ENCODE measurements at regions not wholly inside any gene's neighbourhood (a gene's known extent, or its start where the extent isn't known, plus 50 kb on each side); places are given as distances from the start of the nearest gene placed in this dataset.

DNA sequence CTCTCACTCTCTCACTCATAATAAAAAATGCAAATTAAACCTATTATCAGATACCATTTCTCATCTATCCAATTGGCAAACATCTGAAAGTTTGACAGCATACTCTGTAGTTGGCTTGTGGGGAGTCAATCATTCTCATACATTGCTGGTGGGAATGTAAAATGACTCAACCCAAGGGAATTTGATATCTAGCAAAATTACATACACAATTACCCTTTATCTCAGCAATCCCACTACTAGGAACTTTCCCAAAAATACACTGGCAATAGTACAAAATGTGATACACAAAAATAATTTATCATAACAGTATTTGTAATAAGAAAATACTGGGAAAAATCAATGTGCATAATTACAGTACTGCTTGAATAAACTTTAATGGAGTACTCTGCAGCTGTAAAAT, 731.3 kb downstream of the DTWD2 start:
- no peak for DNase-seq

DNA sequence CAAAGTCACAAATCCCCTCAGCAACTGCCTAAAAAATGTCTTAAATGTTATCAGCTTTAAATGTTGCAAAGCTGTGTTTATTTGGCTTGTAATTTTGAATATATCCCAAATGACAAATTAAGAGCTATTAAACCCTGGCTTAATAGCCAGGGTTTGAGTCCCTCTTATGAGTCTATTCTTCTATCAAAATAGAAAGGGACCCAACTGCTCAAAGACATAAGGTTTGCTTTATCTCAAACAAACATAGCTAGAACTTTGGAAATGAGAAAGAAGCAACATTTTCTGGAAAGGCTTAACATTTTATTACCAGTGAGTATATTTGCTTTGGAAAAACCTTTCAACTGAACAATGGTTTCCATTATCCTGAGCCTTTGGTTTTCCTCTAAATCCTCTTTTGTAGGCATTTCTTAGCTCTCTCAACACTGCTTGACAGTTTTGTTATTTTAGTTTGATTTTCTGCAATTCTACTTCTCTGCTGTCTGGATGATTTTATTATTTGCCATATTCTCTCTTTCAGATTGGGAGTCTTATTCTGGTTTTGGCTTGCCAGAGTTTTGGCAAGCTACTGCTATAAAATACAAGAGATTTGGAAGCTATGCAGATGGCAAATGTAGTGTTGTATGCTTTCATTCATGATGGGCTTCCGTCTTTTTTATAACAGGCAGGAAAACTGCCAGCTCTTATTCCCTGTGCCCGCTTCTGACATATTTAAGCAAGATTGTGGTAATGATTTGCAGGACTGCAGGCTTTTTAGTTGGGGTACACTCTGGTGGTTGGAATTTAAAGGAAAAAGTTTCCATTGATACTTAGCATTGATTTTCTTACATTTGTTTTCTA, 734.9 kb downstream of the DTWD2 start:
- DNase-seq = no peak

DNA sequence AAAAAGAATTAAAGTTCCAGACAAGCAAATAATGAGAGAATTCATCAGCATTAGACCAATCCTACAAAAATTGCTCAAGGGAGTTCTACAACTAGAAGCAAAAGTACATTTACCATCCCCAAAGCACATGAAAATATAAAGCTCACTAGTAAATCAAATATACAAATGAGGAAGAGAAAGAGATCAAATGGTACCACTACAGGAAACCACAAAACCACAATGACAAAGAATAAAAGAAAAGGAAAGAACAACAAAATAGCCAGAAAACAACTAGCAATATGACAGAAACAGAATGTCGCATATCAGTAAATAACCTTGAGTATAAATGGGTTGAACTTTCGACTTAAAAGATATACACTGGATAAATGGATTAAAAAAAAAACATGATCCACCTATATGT, 739.0 kb downstream of the DTWD2 start:
- no peak for DNase-seq

DNA sequence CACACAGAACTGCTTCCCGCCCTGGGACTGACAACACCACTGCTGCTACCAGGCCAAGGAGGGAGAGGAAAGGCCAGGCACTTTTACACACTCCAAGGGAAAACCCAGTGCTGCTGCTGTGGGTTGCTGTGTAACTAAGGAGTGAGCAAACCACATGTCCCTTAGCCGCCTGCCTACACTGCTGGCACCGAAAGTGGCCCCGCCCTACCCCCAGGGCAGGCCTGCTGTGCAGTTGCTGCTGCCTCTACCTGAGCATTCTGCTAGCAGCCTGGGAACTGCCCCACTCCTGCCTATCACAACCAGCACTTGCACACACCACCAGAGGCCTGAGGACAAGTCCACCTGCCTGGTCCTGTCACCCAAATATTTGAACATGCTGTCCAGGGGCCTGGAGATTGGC, 740.9 kb downstream of the DTWD2 start:
- DNase-seq = no peak

- DNase-seq = no peak
These were observed 744.7 kb downstream of the DTWD2 start for GRCh38 chr5:118243613-118244012.

DNA sequence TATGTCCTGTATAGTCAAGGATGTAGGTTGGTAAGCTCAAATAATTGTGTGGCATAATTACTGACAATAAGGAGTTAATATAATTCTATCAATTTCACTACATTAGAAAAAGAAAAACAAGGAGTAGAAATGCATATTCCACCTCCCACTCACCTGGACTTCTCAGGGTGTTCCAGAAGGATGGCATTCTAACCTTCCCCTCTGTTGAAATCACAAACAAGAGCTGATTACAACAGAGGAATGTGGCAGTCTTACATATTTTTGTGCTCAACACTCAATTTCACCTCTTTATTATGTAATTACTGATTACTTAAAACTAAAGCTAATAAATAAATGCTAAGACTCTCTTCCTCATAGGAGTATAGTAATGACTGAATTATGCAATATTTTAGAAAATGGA, 745.3 kb downstream of the DTWD2 start:
- no peak for DNase-seq

DNA sequence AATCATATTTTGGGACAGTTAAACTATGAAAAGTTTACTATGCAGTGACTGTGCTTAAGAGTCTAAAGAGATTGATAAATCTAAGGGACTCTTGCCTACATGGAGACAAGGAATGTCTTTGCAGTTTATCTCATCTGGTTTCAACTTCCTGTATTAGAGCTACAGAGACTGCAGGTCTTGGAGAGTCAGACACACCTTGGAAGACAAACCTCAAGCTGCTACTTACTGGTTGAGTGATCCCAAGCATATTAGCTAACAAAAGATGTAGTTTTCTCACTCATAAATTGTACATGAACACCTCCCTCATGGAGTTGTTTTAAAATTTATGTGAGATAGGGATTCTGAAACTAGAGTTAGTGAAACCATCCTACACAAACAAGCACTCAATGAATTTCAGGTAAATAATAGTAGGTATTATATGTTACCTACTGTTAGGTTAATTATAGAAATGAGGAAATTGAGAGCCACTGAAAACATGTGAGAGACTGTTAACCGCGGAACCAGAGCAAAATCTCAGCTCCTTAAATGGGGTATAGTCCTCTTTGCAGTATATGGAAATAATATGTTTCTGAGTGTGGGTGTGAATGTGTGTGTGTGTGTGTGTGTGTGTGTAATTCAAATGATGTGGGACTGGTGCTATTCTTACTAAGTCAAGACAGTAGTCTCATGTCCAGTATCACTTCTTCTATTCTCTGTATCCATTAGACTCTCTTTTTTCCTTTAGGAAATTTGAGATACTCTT, 752.1 kb downstream of the DTWD2 start:
- no peak for DNase-seq

- no peak for DNase-seq
These were observed 754.7 kb downstream of the DTWD2 start for GRCh38 chr5:118233606-118234005.

DNA sequence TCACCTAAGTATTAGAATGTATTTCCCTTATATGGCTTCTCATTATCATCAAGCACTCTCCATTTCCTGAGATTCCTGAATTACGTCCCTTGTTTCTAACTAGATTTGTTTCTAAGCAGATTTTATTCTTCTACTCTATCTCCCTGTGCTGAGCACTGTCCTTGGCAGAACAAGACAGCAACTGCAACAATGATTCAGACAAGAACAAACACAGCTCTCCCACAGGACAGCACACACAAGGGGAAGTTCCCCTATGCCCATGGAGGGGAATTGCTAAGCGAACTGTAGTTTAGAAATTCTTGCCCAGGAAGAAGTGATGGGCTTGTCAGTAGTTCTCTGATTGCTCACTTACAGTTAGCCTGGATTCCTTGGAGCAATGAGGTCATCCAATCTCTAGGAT, 759.9 kb downstream of the DTWD2 start:
- DNase-seq = no peak

GRCh38 chr5:118224546-118224945, 763.8 kb downstream of the DTWD2 start:
- no peak for DNase-seq

- no peak for DNase-seq
These were observed 767.7 kb downstream of the DTWD2 start for GRCh38 chr5:118220556-118221195.

GRCh38 chr5:118211606-118212005, 776.7 kb downstream of the DTWD2 start:
- no peak for DNase-seq

DNA sequence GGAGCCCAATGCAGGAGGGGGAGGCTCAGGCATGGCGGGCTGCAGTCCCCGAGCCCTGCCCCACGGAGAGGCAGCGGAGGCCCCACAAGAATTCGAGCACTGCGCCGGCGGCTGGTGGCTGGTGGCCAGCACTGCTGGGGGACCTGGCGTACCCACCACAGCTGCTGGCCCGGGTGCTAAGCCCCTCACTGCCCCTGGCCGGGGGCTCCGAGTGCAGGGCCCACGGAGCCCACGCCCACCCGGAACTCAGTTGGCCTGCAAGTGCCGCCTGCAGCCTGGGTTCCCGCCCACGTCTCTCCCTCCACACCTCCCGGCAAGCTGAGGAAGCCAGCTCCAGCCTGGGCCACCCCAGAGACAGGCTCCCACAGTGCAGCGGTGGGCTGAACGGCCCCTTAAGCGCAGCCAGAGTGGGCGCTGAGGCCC, 780.3 kb downstream of the DTWD2 start:
- DNase-seq = no peak

DNA sequence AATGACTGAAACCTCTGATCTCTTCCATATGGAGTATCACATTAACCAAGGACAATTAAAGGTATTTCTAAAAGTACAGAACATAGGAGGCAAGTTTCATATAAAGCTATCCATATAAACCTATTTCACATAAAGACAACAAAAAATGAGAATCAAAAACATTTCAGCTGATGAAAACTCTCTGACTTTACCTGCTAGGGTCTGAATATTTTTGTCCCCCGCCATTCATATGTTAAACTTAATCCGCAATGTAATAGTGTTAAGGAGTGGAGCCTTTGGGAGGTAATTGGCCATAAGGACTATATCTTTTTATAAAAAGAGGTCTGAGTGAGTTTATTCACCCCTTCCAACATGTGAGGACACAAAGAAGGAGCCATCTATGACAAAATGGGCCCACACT, 788.5 kb downstream of the DTWD2 start:
- DNase-seq = no peak

DNA sequence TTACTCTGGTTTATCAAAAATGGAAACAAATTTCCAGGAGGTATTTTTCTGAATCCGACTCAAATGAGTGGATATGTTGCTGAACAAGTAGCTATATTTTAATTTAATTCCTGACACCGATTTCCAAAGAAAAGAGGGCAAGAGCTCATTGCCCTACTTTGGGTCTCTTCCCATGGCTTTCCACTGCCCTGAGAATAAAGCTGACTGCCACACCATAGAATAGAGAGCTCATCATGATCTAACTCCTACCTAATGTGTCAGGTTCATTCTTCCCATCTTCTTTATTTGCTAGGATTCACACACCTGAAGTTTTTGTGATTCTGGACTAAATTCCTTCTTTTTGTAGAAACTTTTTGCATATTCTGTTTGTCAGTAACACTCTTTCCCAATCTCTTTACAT, 792.1 kb downstream of the DTWD2 start:
- no peak for DNase-seq

DNA sequence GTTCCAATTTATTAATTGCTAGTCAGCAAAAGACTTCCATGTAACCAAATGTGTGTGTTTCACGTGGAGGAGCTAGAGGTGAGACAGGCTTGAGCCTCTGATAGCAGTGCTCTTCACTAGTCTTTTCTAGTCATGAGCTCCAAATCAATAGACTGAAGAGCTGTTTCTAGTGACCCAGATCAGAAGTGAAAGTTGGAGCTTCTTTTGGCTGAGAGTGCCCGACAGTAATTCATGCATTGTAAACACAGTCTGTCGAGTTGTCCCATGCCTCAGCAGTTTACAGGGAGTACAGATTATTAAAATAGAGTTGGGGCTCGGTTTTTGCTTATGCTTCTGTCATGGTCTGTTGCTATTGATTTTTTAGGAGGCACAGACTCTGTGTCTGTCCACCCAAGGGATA, 793.1 kb downstream of the DTWD2 start:
- DNase-seq = no peak

DNA sequence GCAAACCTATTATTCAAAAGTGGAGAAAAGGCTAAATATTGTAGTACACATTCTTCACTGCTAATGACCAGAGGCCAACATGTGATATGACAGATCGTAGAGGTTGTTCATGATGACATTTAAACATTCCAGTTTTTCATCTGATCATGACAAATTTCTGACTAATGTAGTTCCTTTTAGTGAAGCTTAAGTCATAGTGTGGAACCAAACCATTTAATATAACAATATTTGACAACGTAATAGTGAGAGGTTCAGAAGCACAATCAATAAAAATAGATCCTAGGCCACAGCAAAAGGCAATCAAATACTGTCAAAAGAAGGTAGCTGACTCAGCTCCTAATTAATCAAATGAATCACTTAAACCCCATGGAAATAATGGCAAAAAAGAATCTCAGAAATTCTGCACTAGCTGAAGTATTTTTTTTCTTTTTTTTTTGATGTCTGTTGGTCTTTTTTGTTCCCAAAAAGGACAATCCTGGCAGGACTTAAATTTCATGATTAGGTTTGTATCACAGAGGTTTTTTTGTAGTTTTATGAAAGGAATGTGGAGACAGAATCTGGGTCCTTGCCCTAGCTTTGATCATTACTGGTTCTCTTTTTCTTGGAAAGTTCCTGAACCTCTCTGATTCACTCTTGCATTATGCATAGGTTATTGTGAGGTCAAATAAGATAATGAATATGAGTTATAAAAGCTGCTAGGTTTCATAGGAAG, 795.0 kb downstream of the DTWD2 start:
- DNase-seq = no peak

DNA sequence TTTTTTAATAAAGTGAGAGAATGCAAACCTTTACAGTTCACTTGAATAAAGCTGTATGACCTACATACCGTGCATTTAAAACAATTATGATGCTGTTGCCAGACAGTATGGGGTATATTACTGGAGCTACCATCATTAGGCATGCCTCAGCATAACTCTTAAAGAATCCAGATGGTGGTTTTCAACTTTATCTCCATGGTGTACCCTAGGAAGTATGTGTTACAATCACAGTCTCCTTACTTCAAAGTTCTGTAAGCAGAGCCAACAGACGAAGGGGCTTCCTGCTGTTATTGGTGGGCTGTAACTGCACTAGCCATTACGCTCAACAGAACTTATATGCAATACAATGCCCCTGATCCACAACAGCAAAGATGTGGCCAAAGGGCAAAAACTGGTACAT, 803.3 kb downstream of the DTWD2 start:
- no peak for DNase-seq

DNA sequence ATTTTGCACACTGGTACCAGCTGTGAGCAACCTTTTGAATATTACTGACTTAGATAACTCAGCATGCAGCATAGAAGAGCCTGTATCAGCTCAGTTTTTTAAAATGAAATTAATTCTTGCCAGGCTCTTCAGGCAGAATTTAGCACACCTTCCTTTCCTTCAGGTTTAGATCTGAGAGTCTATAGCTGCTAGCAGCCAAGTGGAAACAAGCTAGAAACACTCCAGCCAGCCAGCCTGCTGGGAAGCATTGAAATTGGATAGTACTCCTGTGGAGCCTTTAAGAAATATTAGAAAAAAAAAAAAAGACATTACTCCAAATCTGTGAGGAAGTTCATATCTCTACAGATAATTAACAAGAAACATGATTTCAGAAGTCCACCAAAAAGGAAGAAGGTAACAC, 812.2 kb downstream of the DTWD2 start:
- DNase-seq = no peak

DNA sequence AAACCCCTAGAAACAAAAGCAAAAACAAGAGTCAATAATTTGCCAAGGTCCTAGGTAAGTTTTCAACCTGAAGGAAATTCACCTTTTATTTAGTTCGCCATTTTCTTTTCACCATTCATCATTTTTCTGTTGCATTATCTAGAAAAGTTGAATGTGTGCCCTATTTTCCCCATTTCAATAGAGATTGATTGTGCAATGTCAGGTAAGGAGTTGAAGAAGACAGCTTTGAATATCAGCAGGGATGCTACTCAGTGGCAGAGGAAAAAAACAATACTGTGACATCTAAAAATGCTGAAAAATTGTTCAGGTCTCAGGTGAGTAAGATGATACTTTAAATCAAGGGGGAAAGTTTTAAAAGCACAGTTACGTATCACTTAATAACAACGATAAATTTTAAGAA, 813.7 kb downstream of the DTWD2 start:
- no peak for DNase-seq

- DNase-seq = no peak
These were observed 815.0 kb downstream of the DTWD2 start for GRCh38 chr5:118173340-118173739.

DNA sequence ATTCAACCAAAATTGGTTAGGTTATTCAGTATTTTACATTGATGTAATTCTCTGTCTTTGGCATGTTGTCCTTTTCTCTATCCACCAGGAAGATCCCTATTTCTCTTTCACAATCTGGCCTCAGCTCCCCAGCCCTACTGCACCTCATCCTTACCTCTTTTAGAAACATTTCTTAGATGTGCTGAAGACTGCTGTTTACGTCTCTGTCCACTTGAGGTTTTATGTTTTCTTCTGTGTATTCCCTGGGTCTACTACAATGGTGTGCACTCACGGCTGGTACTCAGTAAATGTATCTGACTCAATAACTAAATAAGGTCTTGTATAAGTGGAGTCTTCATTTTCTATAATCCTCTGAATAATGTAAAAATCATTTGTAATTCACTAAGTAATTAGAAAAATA, 822.7 kb downstream of the DTWD2 start:
- DNase-seq = no peak

DNA sequence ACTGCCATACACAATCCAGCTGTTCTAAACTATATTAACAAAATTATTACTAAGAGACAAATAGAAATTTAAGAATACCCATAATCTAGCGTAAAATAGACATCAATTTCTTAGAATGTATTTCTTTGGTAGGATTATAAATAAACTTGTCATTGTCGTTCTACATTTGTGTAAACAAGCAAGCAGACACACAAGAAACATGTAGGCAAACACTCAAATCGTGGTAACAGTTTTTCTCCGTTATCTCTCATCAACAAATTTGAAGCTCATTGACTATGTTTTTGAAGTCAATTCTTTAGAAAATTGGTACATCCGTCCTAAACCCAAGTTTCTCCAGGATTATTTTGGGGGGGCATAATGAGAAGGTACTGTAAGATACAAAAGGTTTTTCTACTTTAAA, 832.2 kb downstream of the DTWD2 start:
- no peak for DNase-seq

All from CD4-positive, alpha-beta T cell treated with Interleukin-21 for 1 hour (primary cell).